GM19240 (cell line): ENCODE measurements at regions not wholly inside any gene's neighbourhood (a gene's known extent, or its start where the extent isn't known, plus 50 kb on each side); places are given as distances from the start of the nearest gene placed in this dataset.
"Not testable (repeated sequence)": the region's sequence is repeated elsewhere in the genome, so short reads cannot be mapped to it uniquely, and the experiment has no call there.

Experiments used
- DNase-seq: peaks from one replicate; pipeline ENCODE4 v3.0.0; 2011; ENCODE audit warnings: low spot score; ENCODE audit not compliant: insufficient read length

GRCh38 chr1:221972276-221973235, 230.7 kb upstream of the DUSP10 start:
- no peak for DNase-seq

DNA sequence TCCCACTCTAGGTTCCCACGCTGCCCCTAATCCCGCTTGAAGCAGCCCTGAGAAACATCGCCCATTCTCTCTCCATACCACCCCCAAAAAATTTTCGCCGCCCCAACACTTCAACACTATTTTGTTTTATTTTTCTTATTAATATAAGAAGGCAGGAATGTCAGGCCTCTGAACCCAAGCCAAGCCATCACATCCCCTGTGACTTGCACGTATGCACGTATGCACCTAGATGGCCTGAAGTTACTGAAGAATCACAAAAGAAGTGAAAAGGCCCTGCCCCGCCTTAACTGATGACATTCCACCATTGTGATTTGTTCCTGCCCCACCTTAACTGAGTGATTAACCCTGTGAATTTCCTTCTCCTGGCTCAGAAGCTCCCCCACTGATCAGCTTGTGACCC, 229.1 kb upstream of the DUSP10 start:
- DNase-seq, result not testable (repeated sequence)

GRCh38 chr1:221969298-221969858, 227.5 kb upstream of the DUSP10 start:
- DNase-seq, result not testable (repeated sequence)

- DNase-seq, result not testable (repeated sequence)
These were observed 225.6 kb upstream of the DUSP10 start for GRCh38 chr1:221967538-221967937.

DNA sequence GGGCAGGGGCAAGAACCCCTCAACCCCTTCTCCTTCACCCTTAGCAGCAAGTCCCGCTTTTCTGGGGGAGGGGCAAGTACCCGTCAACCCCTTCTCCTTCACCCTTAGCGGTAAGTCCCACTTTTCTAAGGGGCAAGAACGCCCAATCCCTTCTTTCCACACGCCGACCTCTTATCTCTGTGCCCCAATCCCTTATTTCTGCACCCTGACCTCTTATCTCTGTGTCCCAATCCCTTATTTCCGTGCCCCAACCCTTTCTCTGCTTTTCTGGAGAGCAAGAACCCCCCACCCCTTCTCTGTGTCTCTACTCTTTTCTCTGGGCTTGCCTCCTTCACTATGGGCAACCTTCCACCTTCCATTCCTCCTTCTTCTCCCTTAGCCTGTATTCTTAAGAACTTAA, 225.0 kb upstream of the DUSP10 start:
- DNase-seq, result not testable (repeated sequence)

DNA sequence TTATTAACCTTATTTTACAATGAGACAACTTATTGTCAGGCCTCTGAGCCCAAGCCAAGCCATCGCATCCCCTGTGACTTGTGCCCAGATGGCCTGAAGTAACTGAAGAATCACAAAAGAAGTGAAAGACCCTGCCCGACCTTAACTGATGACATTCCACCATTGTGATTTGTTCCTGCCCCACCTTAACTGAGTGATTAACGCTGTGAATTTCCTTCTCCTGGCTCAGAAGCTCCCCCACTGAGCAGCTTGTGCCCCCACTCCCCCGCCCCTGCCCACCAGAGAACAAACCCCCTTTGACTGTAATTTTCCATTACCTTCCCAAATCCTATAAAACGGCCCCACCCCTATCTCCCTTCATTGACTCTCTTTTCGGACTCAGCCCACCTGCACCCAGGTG, 224.0 kb upstream of the DUSP10 start:
- not testable (repeated sequence) for DNase-seq

DNA sequence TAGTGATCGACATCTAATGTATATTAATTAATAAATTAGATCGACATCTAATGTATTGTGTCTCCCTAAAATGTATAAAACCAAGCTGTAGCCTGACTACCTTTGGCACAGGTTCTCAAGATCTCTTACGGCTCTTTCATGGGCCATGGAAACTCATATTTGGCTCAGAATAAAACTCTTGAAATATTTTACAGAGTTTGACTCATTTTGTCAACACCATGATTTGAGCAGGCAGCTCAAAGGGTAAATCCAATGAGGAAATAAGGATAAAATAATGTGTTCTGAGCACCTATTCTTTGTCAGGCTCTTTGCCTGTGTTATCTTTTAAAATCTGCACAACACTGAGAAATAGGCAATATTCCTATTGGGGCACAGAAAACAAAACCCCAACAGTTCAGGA, 223.4 kb upstream of the DUSP10 start:
- no peak for DNase-seq

DNA sequence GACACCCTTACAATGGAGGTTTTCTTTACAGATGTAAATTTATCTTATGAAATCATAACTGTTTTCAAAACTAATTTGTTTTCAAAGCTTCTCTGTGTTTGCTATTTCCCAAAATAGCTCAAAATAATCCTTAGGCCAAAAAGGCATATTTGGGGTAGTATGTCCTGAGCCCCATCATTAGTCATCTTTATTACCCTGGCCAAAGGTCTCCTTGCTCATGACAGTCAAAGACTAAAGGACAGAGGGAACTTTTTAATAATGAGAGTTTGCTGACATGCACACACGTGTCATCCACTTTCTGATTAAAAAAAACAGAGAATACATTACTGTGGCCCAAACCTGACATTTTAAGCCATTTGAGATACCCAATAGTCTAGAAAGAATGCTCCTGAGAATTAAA, 221.9 kb upstream of the DUSP10 start:
- DNase-seq, result no peak

DNA sequence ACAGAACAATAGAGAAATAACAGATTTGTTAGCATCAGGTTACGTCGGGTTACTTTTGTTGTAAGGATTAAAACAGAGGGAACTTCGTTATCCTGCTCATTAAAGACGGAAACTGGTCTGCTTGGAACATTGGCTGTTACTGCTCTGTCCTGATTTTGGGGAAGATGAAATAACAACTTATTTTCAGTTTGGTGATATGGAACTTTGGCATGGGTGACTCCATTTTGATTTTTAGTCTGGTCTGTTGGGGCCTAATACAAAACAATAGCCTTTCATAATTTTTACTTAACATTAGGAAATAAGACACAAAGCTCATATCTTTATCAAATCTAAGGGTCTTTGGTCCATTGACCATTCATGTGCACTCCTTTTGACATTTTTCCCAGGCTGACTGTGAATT, 220.5 kb upstream of the DUSP10 start:
- no peak for DNase-seq

DNA sequence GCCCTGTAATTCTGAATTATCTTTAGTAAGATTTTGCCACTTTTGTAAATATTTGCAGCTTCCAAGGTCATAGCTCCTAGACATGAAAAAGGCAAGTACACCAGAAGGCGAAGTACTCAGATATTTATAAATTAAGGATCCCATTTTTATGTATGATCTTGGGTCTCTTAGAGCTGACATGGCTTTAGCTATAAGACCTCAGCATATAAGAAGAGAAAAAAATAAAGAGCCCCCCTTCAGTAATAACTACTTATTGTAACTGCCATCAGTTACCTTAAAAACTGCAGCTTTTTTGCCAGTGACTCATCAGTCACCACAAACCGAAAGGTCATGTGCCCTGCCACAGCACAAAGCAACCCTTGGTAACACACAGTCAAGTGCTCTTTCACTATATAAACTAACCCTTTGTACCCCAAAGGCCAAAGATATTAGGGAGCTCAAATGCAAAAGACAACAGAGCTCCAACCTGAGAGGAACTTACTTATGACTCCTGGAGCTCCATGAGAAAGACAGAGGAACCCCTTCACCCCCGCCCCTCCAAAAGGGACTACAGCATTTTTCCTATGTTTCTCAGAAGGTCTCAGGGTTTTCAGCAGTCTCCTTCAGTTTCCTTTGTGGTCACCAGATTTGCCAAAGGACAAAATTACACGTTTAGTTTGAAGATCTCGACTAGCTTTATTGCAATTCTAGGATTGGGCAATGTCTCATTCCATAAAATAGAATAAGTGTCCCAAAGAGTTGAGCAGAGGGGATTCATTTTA, 219.8 kb upstream of the DUSP10 start:
- no peak for DNase-seq

DNA sequence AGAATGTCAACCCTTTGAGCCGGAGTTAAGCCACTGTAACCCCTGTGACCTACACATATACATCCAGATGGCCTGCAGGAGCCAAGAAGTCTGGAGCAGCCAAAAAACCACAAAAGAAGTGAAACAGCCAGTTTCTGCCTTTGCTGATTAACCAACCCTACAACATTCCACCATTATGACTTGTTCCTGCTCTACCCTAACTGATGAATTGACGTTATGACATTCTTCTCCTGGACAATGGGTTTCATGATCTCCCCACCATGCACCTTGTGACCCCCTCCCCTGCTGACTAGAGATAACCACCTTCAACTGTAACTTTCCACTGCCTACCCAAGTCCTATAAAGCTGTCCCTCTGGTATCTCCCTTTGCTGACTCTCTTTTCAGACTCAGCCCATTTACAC, 216.3 kb upstream of the DUSP10 start:
- DNase-seq, result not testable (repeated sequence)

- not testable (repeated sequence) for DNase-seq
These were observed 215.5 kb upstream of the DUSP10 start for GRCh38 chr1:221957350-221957749.

GRCh38 chr1:221949996-221950395, 208.1 kb upstream of the DUSP10 start:
- no peak for DNase-seq

GRCh38 chr1:221948459-221948858, 206.6 kb upstream of the DUSP10 start:
- no peak for DNase-seq

- DNase-seq, result no peak
These were observed 205.8 kb upstream of the DUSP10 start for GRCh38 chr1:221947731-221948130.

DNA sequence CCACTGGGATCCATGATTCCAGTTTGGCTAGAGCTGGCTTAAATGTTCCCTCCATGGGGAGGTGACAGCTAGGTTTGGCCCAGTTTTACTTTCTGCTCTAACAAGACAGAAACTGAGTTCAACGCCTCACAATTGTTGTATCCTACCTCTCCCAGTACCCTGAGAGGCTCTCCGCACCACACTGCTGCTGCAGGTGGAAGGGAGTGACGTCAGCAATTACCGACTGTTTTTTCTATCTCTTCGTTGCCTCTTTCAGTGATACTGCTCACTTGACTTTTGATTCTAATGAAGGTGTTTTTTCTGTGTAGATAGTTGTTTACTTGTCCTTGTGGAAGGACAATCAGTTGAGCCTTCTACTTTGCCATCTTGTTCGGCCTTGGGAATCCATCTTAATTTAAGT, 204.9 kb upstream of the DUSP10 start:
- no peak for DNase-seq

- DNase-seq, result no peak
These were observed 203.8 kb upstream of the DUSP10 start for GRCh38 chr1:221945669-221946068.

- DNase-seq, result no peak
These were observed 202.5 kb upstream of the DUSP10 start for GRCh38 chr1:221944247-221944870.

- no peak for DNase-seq
These were observed 198.7 kb upstream of the DUSP10 start for GRCh38 chr1:221940631-221941030.

DNA sequence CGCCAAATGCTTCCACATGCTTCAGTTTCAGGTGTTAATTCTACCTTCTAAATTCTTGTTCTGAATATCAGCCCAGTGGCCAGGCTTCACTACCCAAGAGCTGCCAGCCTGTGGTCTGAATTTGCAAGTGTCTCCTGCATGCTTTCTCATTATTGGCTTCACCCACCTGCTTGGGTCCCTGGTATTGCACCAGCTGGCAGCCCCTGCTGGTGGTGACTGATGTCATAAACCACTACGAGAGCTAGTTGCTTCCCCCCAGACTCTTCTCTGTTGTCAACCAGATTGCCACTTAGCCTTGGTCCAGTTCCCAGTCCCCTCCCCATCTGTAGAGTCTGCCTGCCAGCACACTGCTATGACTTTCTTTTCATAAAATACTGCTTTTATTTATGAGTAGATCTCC, 197.7 kb upstream of the DUSP10 start:
- no peak for DNase-seq

GRCh38 chr1:221937155-221937953, 195.5 kb upstream of the DUSP10 start:
- no peak for DNase-seq
